BE2C (cell line): ENCODE measurements at regions not wholly inside any gene's neighbourhood (a gene's known extent, or its start where the extent isn't known, plus 50 kb on each side); places are given as distances from the start of the nearest gene placed in this dataset.

Experiments used
- DNase-seq: peaks from one replicate; pipeline ENCODE4 v3.0.0-alpha.2; 2020
- H3K27me3 ChIP-seq: fragments of 250-450 bp; sonication (Bioruptor Pico); 2 replicates; pipeline ENCODE4 v1.5.1; 2020; ENCODE audit warnings: mild to moderate bottlenecking
- H3K36me3 ChIP-seq: fragments of 250-450 bp; sonication (Bioruptor Pico); 2 replicates; pipeline ENCODE4 v1.5.1; 2020; ENCODE audit warnings: mild to moderate bottlenecking
- H3K4me1 ChIP-seq: fragments of 250-450 bp; sonication (Bioruptor Pico); 2 replicates; pipeline ENCODE4 v1.5.1; 2020
- H3K4me3 ChIP-seq: 2 replicates; pipeline ENCODE4 v1.5.1; 2011; ENCODE audit warnings: low read depth, low read length
- H3K9me3 ChIP-seq: fragments of 250-450 bp; sonication (Bioruptor Pico); 2 replicates; pipeline ENCODE4 v1.5.1; 2020
- CTCF ChIP-seq: IDR thresholded peaks from 2 replicates; pipeline ENCODE4 v1.5.1; 2012; ENCODE audit warnings: mild to moderate bottlenecking, low read depth, low read length

- no peak for DNase-seq
- H3K4me3 ChIP-seq = no peak overlapping the region
- no peaks in the 10 kb centered on the region for H3K9me3 ChIP-seq
- TF ChIP-seq CTCF = no peak
- peaks cover 20% of the 10 kb centered on the region for H3K27me3 ChIP-seq
- no peaks in the 10 kb centered on the region for H3K4me1 ChIP-seq
- H3K36me3 ChIP-seq = no peaks in the 10 kb centered on the region
Measured at GRCh38 chr5:114060866-114061265, 301.0 kb upstream of the KCNN2 start.

GRCh38 chr5:114062932-114063867, 298.7 kb upstream of the KCNN2 start:
- TF ChIP-seq CTCF = no peak
- H3K4me3 ChIP-seq = no peak overlapping the region
- no peaks in the 10 kb centered on the region for H3K4me1 ChIP-seq
- DNase-seq = no peak
- no peaks in the 10 kb centered on the region for H3K27me3 ChIP-seq
- no peaks in the 10 kb centered on the region for H3K9me3 ChIP-seq
- H3K36me3 ChIP-seq = no peaks in the 10 kb centered on the region

GRCh38 chr5:114065912-114066311, 296.0 kb upstream of the KCNN2 start:
- H3K27me3 ChIP-seq = no peaks in the 10 kb centered on the region
- H3K4me3 ChIP-seq = no peak overlapping the region
- no peak for DNase-seq
- no peak for TF ChIP-seq CTCF
- H3K36me3 ChIP-seq = no peaks in the 10 kb centered on the region
- no peaks in the 10 kb centered on the region for H3K4me1 ChIP-seq
- H3K9me3 ChIP-seq = no peaks in the 10 kb centered on the region

GRCh38 chr5:114070093-114070722, 291.7 kb upstream of the KCNN2 start:
- DNase-seq = no peak

GRCh38 chr5:114089259-114089658, 272.6 kb upstream of the KCNN2 start:
- Histone ChIP-seq H3K36me3 (no peaks in the 10 kb centered on the region), H3K4me3 (no peak overlapping the region), H3K4me1 (no peaks in the 10 kb centered on the region), H3K9me3 (no peaks in the 10 kb centered on the region; the same call in 1 of the 2 replicates), H3K27me3 (no peaks in the 10 kb centered on the region; the same call in 1 of the 2 replicates)
- no peak for DNase-seq
- TF ChIP-seq CTCF = no peak

More at GRCh38 chr5:114070093-114070722, 291.7 kb upstream of the KCNN2 start:
- Histone ChIP-seq H3K9me3 (no peaks in the 10 kb centered on the region), H3K27me3 (no peaks in the 10 kb centered on the region), H3K4me1 (no peaks in the 10 kb centered on the region), H3K36me3 (no peaks in the 10 kb centered on the region), H3K4me3 (no peak overlapping the region)
- no peak for TF ChIP-seq CTCF

- Histone ChIP-seq H3K4me3 (no peak overlapping the region), H3K4me1 (no peaks in the 10 kb centered on the region), H3K9me3 (no peaks in the 10 kb centered on the region; the same call in 1 of the 2 replicates), H3K36me3 (no peaks in the 10 kb centered on the region), H3K27me3 (no peaks in the 10 kb centered on the region)
- no peak for DNase-seq
- TF ChIP-seq CTCF = no peak
Measured at GRCh38 chr5:114097570-114097969, 264.3 kb upstream of the KCNN2 start.
